ENCODE measurements at regions not wholly inside any gene's neighbourhood (a gene's known extent, or its start where the extent isn't known, plus 50 kb on each side); places are given as distances from the start of the nearest gene placed in this dataset.

GRCh38 chr4:83759611-83760010, 223.7 kb downstream of the GPAT3 start:
- no peak for TF ChIP-seq EZH2 (IDR thresholded peaks at IDR 0.05; ENCODE audit: insufficient read depth, poor library complexity, severe bottlenecking)
- no peak for TF ChIP-seq EZH2phosphoT487 (IDR thresholded peaks at IDR 0.05; ENCODE audit: insufficient read depth, low read depth)
